Mesendoderm (in vitro differentiated cells): ENCODE measurements at regions not wholly inside any gene's neighbourhood (a gene's known extent, or its start where the extent isn't known, plus 50 kb on each side); places are given as distances from the start of the nearest gene placed in this dataset.

Experiments used
- DNase-seq: peaks from one replicate; pipeline ENCODE4 v3.0.0; 2013
- H2AK5ac ChIP-seq: 2 replicates; pipeline ENCODE4 v1.6.1; 2013; ENCODE audit warnings: low read length, inconsistent platforms
- H2BK120ac ChIP-seq: 2 replicates; pipeline ENCODE4 v1.6.1; 2013; ENCODE audit warnings: low read depth, mild to moderate bottlenecking, low read length, moderate library complexity, mixed read lengths
- H2BK15ac ChIP-seq: replicated peaks from 2 replicates; pipeline ENCODE4 v1.6.1; 2013; ENCODE audit warnings: low read depth, mild to moderate bottlenecking, moderate library complexity
- H2BK5ac ChIP-seq: 2 replicates; pipeline ENCODE4 v1.6.1; 2013; ENCODE audit warnings: low read length, inconsistent platforms
- H3K18ac ChIP-seq: 2 replicates; pipeline ENCODE4 v1.6.1; 2013; ENCODE audit warnings: mild to moderate bottlenecking, low read length, mixed read lengths
- H3K23ac ChIP-seq: one replicate; pipeline ENCODE4 v1.6.1; 2013; ENCODE audit warnings: low read length
- H3K27ac ChIP-seq: 2 replicates; pipeline ENCODE4 v1.5.1; 2013; ENCODE audit warnings: low read depth, mild to moderate bottlenecking, inconsistent platforms, low read length, moderate library complexity
- H3K27me3 ChIP-seq: 2 replicates; pipeline ENCODE4 v1.6.1; 2013; ENCODE audit warnings: low read length, control low read depth, mild to moderate bottlenecking, inconsistent platforms; ENCODE audit not compliant: insufficient read depth, poor library complexity
- H3K36me3 ChIP-seq: 2 replicates; pipeline ENCODE4 v1.6.1; 2013; ENCODE audit warnings: low read length, inconsistent platforms; ENCODE audit not compliant: control insufficient read depth, insufficient read depth
- H3K4ac ChIP-seq: one replicate; pipeline ENCODE4 v1.6.1; 2013; ENCODE audit warnings: low read depth, mild to moderate bottlenecking, low read length, moderate library complexity
- H3K4me1 ChIP-seq: 2 replicates; pipeline ENCODE4 v1.6.1; 2013; ENCODE audit warnings: low read depth, low read length, inconsistent platforms; ENCODE audit not compliant: control insufficient read depth
- H3K4me2 ChIP-seq: 2 replicates; pipeline ENCODE4 v1.6.1; 2013; ENCODE audit warnings: low read length
- H3K4me3 ChIP-seq: 2 replicates; pipeline ENCODE4 v1.5.1; 2013; ENCODE audit warnings: mild to moderate bottlenecking, low read length
- H3K56ac ChIP-seq: one replicate; pipeline ENCODE4 v1.6.1; 2013; ENCODE audit warnings: low read length
- H3K79me1 ChIP-seq: 2 replicates; pipeline ENCODE4 v1.6.1; 2013; ENCODE audit warnings: low read length, inconsistent platforms
- H3K79me2 ChIP-seq: 2 replicates; pipeline ENCODE4 v1.6.1; 2013; ENCODE audit warnings: mild to moderate bottlenecking, low read length; ENCODE audit not compliant: control insufficient read depth, insufficient read depth
- H3K9ac ChIP-seq: 2 replicates; pipeline ENCODE4 v1.6.1; 2013; ENCODE audit warnings: low read length, inconsistent platforms
- H4K5ac ChIP-seq: one replicate; pipeline ENCODE4 v1.6.1; 2013; ENCODE audit warnings: low read length
- H4K8ac ChIP-seq: one replicate; pipeline ENCODE4 v1.6.1; 2013; ENCODE audit warnings: low read depth, mild to moderate bottlenecking, control low read depth, low read length, moderate library complexity
- WGBS: extraction: QIAGEN DNeasy Blood & Tissue Kit; methylation state at CpG from one replicate; pipeline ENCODE4 v1.1.7; 2013; ENCODE audit warnings: low lambda C conversion rate, missing lambda C conversion rate; ENCODE audit not compliant: insufficient coverage; ENCODE audit errors: extremely low coverage; 5-methylcytosine and 5-hydroxymethylcytosine counted together

GRCh38 chr2:146986161-146986560 is 858.7 kb upstream of the ACVR2A start:
- Histone ChIP-seq H3K9ac (no peak overlapping the region), H2BK15ac (no peak overlapping the region), H3K79me2 (no peaks in the 10 kb centered on the region), H2AK5ac (no peak overlapping the region), H3K27ac (no peak overlapping the region), H3K79me1 (no peaks in the 10 kb centered on the region), H3K4me3 (no peak overlapping the region), H3K4me2 (no peak overlapping the region), H3K36me3 (no peaks in the 10 kb centered on the region), H3K56ac (no peak overlapping the region), H4K8ac (no peak overlapping the region), H3K23ac (no peak overlapping the region), H4K5ac (no peak overlapping the region), H3K4ac (no peak overlapping the region), H3K4me1 (no peaks in the 10 kb centered on the region), H3K18ac (no peak overlapping the region), H2BK120ac (no peak overlapping the region), H3K27me3 (no peaks in the 10 kb centered on the region), H2BK5ac (no peak overlapping the region)
- DNase-seq = no peak
- no CpG with 5 or more reads among the region's 4 CpGs for WGBS

- DNase-seq = no peak
- H4K5ac ChIP-seq = no peak overlapping the region
Observed at GRCh38 chr2:146985753-146986152, 859.1 kb upstream of the ACVR2A start.

GRCh38 chr2:146984014-146984413 is 860.8 kb upstream of the ACVR2A start:
- H3K4me3 ChIP-seq = no peak overlapping the region
- H4K5ac ChIP-seq = no peak overlapping the region
- H3K9ac ChIP-seq = no peak overlapping the region
- H3K27ac ChIP-seq = no peak overlapping the region
- no peaks in the 10 kb centered on the region for H3K36me3 ChIP-seq
- no peaks in the 10 kb centered on the region for H3K27me3 ChIP-seq
- H3K23ac ChIP-seq = no peak overlapping the region
- no peak overlapping the region for H2AK5ac ChIP-seq
- no peak overlapping the region for H2BK5ac ChIP-seq
- H3K18ac ChIP-seq = no peak overlapping the region
- H3K79me2 ChIP-seq = no peaks in the 10 kb centered on the region
- no peak overlapping the region for H3K4ac ChIP-seq
- H3K4me1 ChIP-seq = no peaks in the 10 kb centered on the region
- no CpG with 5 or more reads among the region's 4 CpGs for WGBS
- H2BK120ac ChIP-seq = no peak overlapping the region
- no peak overlapping the region for H3K56ac ChIP-seq
- no peak overlapping the region for H2BK15ac ChIP-seq
- no peak overlapping the region for H3K4me2 ChIP-seq
- no peaks in the 10 kb centered on the region for H3K79me1 ChIP-seq
- DNase-seq = peak; percentile 29
- no peak overlapping the region for H4K8ac ChIP-seq

More at GRCh38 chr2:146985753-146986152, 859.1 kb upstream of the ACVR2A start:
- no peaks in the 10 kb centered on the region for H3K79me1 ChIP-seq
- H3K27me3 ChIP-seq = no peaks in the 10 kb centered on the region
- no peaks in the 10 kb centered on the region for H3K79me2 ChIP-seq
- no peak overlapping the region for H3K18ac ChIP-seq
- WGBS = no CpG with 5 or more reads among the region's 2 CpGs
- no peak overlapping the region for H3K56ac ChIP-seq
- H2BK5ac ChIP-seq = no peak overlapping the region
- no peak overlapping the region for H3K4me3 ChIP-seq
- H2BK120ac ChIP-seq = no peak overlapping the region
- no peak overlapping the region for H3K4ac ChIP-seq
- H3K4me1 ChIP-seq = no peaks in the 10 kb centered on the region
- H2BK15ac ChIP-seq = no peak overlapping the region
- H3K36me3 ChIP-seq = no peaks in the 10 kb centered on the region
- H3K27ac ChIP-seq = no peak overlapping the region
- no peak overlapping the region for H3K23ac ChIP-seq
- no peak overlapping the region for H3K4me2 ChIP-seq
- H2AK5ac ChIP-seq = no peak overlapping the region
- no peak overlapping the region for H3K9ac ChIP-seq
- H4K8ac ChIP-seq = no peak overlapping the region

- no CpG with 5 or more reads among the region's 2 CpGs for whole genome bisulfite sequencing
- Histone ChIP-seq H3K4me1 (no peaks in the 10 kb centered on the region), H3K79me2 (no peaks in the 10 kb centered on the region), H3K18ac (no peak overlapping the region), H4K5ac (no peak overlapping the region), H4K8ac (no peak overlapping the region), H3K27ac (no peak overlapping the region), H3K56ac (no peak overlapping the region), H3K4me2 (no peak overlapping the region), H3K4ac (no peak overlapping the region), H3K36me3 (no peaks in the 10 kb centered on the region), H2BK5ac (no peak overlapping the region), H2BK15ac (no peak overlapping the region), H3K23ac (no peak overlapping the region), H3K27me3 (no peaks in the 10 kb centered on the region), H2AK5ac (no peak overlapping the region), H2BK120ac (no peak overlapping the region), H3K9ac (no peak overlapping the region), H3K79me1 (no peaks in the 10 kb centered on the region), H3K4me3 (no peak overlapping the region)
- DNase-seq = no peak
Observed at GRCh38 chr2:146982393-146982846, 862.4 kb upstream of the ACVR2A start.

- Histone ChIP-seq H3K4me2 (no peak overlapping the region), H3K4me1 (no peaks in the 10 kb centered on the region), H3K36me3 (no peaks in the 10 kb centered on the region), H4K8ac (no peak overlapping the region), H4K5ac (no peak overlapping the region), H3K9ac (no peak overlapping the region), H3K18ac (no peak overlapping the region), H2AK5ac (no peak overlapping the region), H3K23ac (no peak overlapping the region), H3K27ac (no peak overlapping the region), H3K4me3 (no peak overlapping the region), H3K27me3 (no peaks in the 10 kb centered on the region), H2BK120ac (no peak overlapping the region), H3K79me1 (no peaks in the 10 kb centered on the region), H3K56ac (no peak overlapping the region), H2BK5ac (no peak overlapping the region), H2BK15ac (no peak overlapping the region), H3K4ac (no peak overlapping the region), H3K79me2 (no peaks in the 10 kb centered on the region)
- no peak for DNase-seq
Observed at GRCh38 chr2:146981921-146982320, 862.9 kb upstream of the ACVR2A start.

GRCh38 chr2:146979746-146980145 is 865.1 kb upstream of the ACVR2A start:
- Histone ChIP-seq H3K18ac (no peak overlapping the region), H3K27ac (no peak overlapping the region), H3K4me1 (no peaks in the 10 kb centered on the region), H3K27me3 (no peaks in the 10 kb centered on the region), H3K9ac (no peak overlapping the region), H3K23ac (no peak overlapping the region), H3K36me3 (no peaks in the 10 kb centered on the region), H2BK120ac (no peak overlapping the region), H4K8ac (no peak overlapping the region), H3K79me2 (no peaks in the 10 kb centered on the region), H2AK5ac (no peak overlapping the region), H2BK15ac (no peak overlapping the region), H3K79me1 (no peaks in the 10 kb centered on the region), H3K56ac (no peak overlapping the region), H4K5ac (no peak overlapping the region), H3K4me3 (no peak overlapping the region), H2BK5ac (no peak overlapping the region), H3K4ac (no peak overlapping the region), H3K4me2 (no peak overlapping the region)
- no peak for DNase-seq
